ENCODE measurements at regions not wholly inside any gene's neighbourhood (a gene's known extent, or its start where the extent isn't known, plus 50 kb on each side); places are given as distances from the start of the nearest gene placed in this dataset.

- H3K27ac ChIP-seq = no peak overlapping the region
Measured at GRCh38 chr2:235217846-235218245, 266.0 kb downstream of the SH3BP4 start.

GRCh38 chr2:235218486-235218907 lies 266.7 kb downstream of the SH3BP4 start:
- no peak overlapping the region for H3K27ac ChIP-seq
- TF ChIP-seq ZFX (IDR thresholded peaks at IDR 0.05) (no peak), CTCF (conservative IDR thresholded peaks at IDR 0.05) (no peak)

More at GRCh38 chr2:235217846-235218245, 266.0 kb downstream of the SH3BP4 start:
- no peak for TF ChIP-seq CTCF (conservative IDR thresholded peaks at IDR 0.05)
- no peak for TF ChIP-seq ZFX (IDR thresholded peaks at IDR 0.05)

- no peak for TF ChIP-seq CTCF (conservative IDR thresholded peaks at IDR 0.05)
- no peak for TF ChIP-seq ZFX (IDR thresholded peaks at IDR 0.05)
Measured at GRCh38 chr2:235219048-235219447, 267.2 kb downstream of the SH3BP4 start.

GRCh38 chr2:235220331-235220730 lies 268.5 kb downstream of the SH3BP4 start:
- no peak for TF ChIP-seq CTCF (conservative IDR thresholded peaks at IDR 0.05)
- no peak for TF ChIP-seq ZFX (IDR thresholded peaks at IDR 0.05)
- no peak overlapping the region for H3K27ac ChIP-seq

More at GRCh38 chr2:235219048-235219447, 267.2 kb downstream of the SH3BP4 start:
- H3K27ac ChIP-seq = no peak overlapping the region

- no peak for TF ChIP-seq CTCF (conservative IDR thresholded peaks at IDR 0.05)
- TF ChIP-seq ZFX (IDR thresholded peaks at IDR 0.05) = no peak
- H3K27ac ChIP-seq = no peak overlapping the region
Measured at GRCh38 chr2:235223011-235223410, 270.8 kb upstream of the AGAP1 start.

GRCh38 chr2:235224410-235224809 lies 269.4 kb upstream of the AGAP1 start:
- TF ChIP-seq CTCF (conservative IDR thresholded peaks at IDR 0.05) (no peak), ZFX (IDR thresholded peaks at IDR 0.05) (no peak)
- no peak overlapping the region for H3K27ac ChIP-seq

- TF ChIP-seq CTCF (conservative IDR thresholded peaks at IDR 0.05) = no peak
- TF ChIP-seq ZFX (IDR thresholded peaks at IDR 0.05) = no peak
Measured at GRCh38 chr2:235225261-235225660, 268.6 kb upstream of the AGAP1 start.

More at GRCh38 chr2:235225261-235225660, 268.6 kb upstream of the AGAP1 start:
- no peak overlapping the region for H3K27ac ChIP-seq
